Mesothelial cell of epicardium (in vitro differentiated cells): ENCODE measurements at regions not wholly inside any gene's neighbourhood (a gene's known extent, or its start where the extent isn't known, plus 50 kb on each side); places are given as distances from the start of the nearest gene placed in this dataset.

Experiments used
- DNase-seq, 2 experiments: peaks; one replicate each; pipeline ENCODE4 v3.0.0; 2021; ENCODE audit warnings: low spot score in 2 of 2; ENCODE audit not compliant: unreplicated experiment in 2 of 2
- H3K27ac Mint-ChIP-seq: 2 replicates; pipeline ENCODE4 v1.8.0; 2021; ENCODE audit warnings: mixed read lengths
- H3K27me3 Mint-ChIP-seq: 2 replicates; pipeline ENCODE4 v1.8.0; 2021; ENCODE audit warnings: low read depth, mixed read lengths
- H3K36me3 Mint-ChIP-seq: 2 replicates; pipeline ENCODE4 v1.8.0; 2021; ENCODE audit warnings: mixed read lengths
- H3K4me1 Mint-ChIP-seq: 2 replicates; pipeline ENCODE4 v1.8.0; 2021; ENCODE audit warnings: mixed read lengths
- H3K4me3 Mint-ChIP-seq: 2 replicates; pipeline ENCODE4 v1.8.0; 2021; ENCODE audit warnings: mild to moderate bottlenecking, moderate library complexity, mixed read lengths
- H3K9me3 Mint-ChIP-seq: 2 replicates; pipeline ENCODE4 v1.8.0; 2021; ENCODE audit warnings: mixed read lengths
- TF ChIP-seq, protein P1 (sequence below): fragments of 200-600 bp; sonication (generic); IDR thresholded peaks from one replicate; pipeline ENCODE4 v1.5.0; 2021; ENCODE audit warnings: antibody characterized with exemption; ENCODE audit not compliant: unreplicated experiment

GRCh38 chr1:222989443-222989842 lies 153.6 kb downstream of the TLR5 start:
- H3K27me3 Mint-ChIP-seq, result no peaks in the 10 kb centered on the region
- peaks cover 28% of the 10 kb centered on the region for H3K4me1 Mint-ChIP-seq
- peaks cover 26% of the 10 kb centered on the region for H3K36me3 Mint-ChIP-seq
- H3K9me3 Mint-ChIP-seq, result no peaks in the 10 kb centered on the region
- peak overlapping the region; percentile 3 for H3K27ac Mint-ChIP-seq
- TF ChIP-seq, protein P1, sequence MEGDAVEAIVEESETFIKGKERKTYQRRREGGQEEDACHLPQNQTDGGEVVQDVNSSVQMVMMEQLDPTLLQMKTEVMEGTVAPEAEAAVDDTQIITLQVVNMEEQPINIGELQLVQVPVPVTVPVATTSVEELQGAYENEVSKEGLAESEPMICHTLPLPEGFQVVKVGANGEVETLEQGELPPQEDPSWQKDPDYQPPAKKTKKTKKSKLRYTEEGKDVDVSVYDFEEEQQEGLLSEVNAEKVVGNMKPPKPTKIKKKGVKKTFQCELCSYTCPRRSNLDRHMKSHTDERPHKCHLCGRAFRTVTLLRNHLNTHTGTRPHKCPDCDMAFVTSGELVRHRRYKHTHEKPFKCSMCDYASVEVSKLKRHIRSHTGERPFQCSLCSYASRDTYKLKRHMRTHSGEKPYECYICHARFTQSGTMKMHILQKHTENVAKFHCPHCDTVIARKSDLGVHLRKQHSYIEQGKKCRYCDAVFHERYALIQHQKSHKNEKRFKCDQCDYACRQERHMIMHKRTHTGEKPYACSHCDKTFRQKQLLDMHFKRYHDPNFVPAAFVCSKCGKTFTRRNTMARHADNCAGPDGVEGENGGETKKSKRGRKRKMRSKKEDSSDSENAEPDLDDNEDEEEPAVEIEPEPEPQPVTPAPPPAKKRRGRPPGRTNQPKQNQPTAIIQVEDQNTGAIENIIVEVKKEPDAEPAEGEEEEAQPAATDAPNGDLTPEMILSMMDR, result no peak
- no peak overlapping the region for H3K4me3 Mint-ChIP-seq
- DNase-seq, result no peak

GRCh38 chr1:222991177-222991576 lies 151.9 kb downstream of the TLR5 start:
- H3K27me3 Mint-ChIP-seq, result no peaks in the 10 kb centered on the region
- H3K4me3 Mint-ChIP-seq, result no peak overlapping the region
- TF ChIP-seq, protein P1, result no peak
- H3K27ac Mint-ChIP-seq, result peak overlapping the region; percentile 59
- peaks cover 25% of the 10 kb centered on the region for H3K36me3 Mint-ChIP-seq
- H3K4me1 Mint-ChIP-seq, result peaks cover 41% of the 10 kb centered on the region
- no peak for DNase-seq
- H3K9me3 Mint-ChIP-seq, result no peaks in the 10 kb centered on the region

- Mint-ChIP-seq H3K27ac (no peak overlapping the region), H3K4me3 (no peak overlapping the region), H3K4me1 (peaks cover 43% of the 10 kb centered on the region), H3K9me3 (no peaks in the 10 kb centered on the region), H3K36me3 (peaks cover 20% of the 10 kb centered on the region), H3K27me3 (no peaks in the 10 kb centered on the region)
- no peak for DNase-seq
- TF ChIP-seq, protein P1, result no peak
These were observed 151.1 kb downstream of the TLR5 start for GRCh38 chr1:222991908-222992307.

DNA sequence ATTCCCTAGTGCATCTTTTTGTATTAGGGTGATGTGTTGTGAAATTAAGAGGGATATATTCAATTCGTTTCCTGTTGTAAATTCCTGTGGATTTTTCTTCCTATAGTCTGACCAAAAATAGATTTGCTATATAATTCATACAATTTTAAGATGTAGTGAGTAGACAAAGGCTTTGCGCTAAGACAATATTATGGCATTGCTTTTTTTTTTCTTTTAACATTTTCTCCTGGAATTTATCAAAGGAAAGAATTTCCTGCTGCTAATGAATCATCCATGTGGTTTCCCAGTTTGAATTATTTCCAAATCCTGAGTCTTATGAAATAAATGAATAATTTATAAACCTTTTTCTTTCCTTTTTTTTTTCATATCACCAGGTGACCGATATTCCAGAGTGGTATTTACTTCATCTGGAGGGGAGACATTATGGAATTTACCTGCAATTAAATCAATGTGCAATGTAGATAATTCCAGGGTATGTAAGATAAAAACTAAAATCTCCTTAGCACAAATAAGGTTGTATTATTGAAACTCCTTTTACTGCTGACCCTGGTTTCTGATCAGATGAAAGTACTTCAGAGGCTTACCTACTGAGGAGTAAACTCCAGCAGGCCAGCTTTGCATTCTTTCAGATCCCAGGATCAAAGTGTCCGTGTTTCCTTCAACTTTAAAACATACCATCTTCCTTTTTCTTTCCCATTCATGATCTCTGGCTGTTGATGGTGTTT lies 148.4 kb downstream of the TLR5 start:
- Mint-ChIP-seq H3K27me3 (no peaks in the 10 kb centered on the region), H3K4me3 (no peak overlapping the region), H3K36me3 (peaks cover 35% of the 10 kb centered on the region), H3K4me1 (peaks cover 44% of the 10 kb centered on the region), H3K27ac (peak overlapping the region; percentile 83), H3K9me3 (no peaks in the 10 kb centered on the region)
- no peak for DNase-seq
- TF ChIP-seq, protein P1, result no peak

GRCh38 chr1:222995236-222995580 lies 147.8 kb downstream of the TLR5 start:
- TF ChIP-seq, protein P1, result no peak
- H3K9me3 Mint-ChIP-seq, result no peaks in the 10 kb centered on the region
- H3K36me3 Mint-ChIP-seq, result peaks cover 37% of the 10 kb centered on the region
- DNase-seq, result no peak
- H3K4me3 Mint-ChIP-seq, result no peak overlapping the region
- H3K27ac Mint-ChIP-seq, result peak overlapping the region; percentile 83
- peaks cover 47% of the 10 kb centered on the region for H3K4me1 Mint-ChIP-seq
- no peaks in the 10 kb centered on the region for H3K27me3 Mint-ChIP-seq
